DND-41 (cell line): ENCODE measurements at regions not wholly inside any gene's neighbourhood (a gene's known extent, or its start where the extent isn't known, plus 50 kb on each side); places are given as distances from the start of the nearest gene placed in this dataset.

Experiments used
- CTCF ChIP-seq: IDR thresholded peaks from 2 replicates; pipeline ENCODE4 v1.5.1; 2012; ENCODE audit warnings: borderline replicate concordance, low read length, moderate library complexity, mild to moderate bottlenecking; ENCODE audit not compliant: poor library complexity, severe bottlenecking; ENCODE audit errors: extremely low read depth
- EZH2 ChIP-seq: IDR thresholded peaks from 3 replicates; pipeline ENCODE4 v1.6.1; 2012; ENCODE audit warnings: borderline replicate concordance, low read depth, mild to moderate bottlenecking, moderate library complexity, low read length, inconsistent platforms; ENCODE audit not compliant: severe bottlenecking

DNA sequence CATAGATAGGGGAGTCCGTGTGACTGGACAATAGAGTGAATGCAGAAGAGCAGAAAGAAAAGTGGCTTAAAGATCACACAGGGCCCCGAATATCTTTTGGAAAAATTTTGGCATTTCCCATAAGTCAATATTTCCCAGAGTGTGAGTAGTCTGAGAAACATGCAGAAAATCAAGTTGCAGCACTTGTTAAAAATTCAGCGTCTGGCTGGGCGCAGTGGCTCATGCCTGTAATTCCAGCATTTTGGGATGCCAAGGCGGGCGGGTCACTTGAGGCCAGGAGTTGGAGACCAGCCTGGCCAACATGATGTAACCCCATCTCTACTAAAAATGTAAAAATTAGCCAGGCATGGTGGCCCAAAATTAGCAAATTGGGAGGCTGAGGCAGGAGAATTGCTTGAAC lies 227.0 kb downstream of the DRD1 start:
- TF ChIP-seq CTCF (no peak), EZH2 (no peak)
